Spleen (tissue), 7 donors: ENCODE measurements at regions not wholly inside any gene's neighbourhood (a gene's known extent, or its start where the extent isn't known, plus 50 kb on each side); places are given as distances from the start of the nearest gene placed in this dataset.

Experiments
- POLR2A ChIP-seq, 3 donors: fragments of 450-650 bp; IDR thresholded peaks; one replicate each; pipeline ENCODE4 v1.5.1; 2017; ENCODE audit warnings: antibody characterized with exemption in 3 of 3, mild to moderate bottlenecking in 1 of 3
- POLR2AphosphoS5 ChIP-seq, 3 donors: sonication (generic); formaldehyde crosslinking; IDR thresholded peaks; one replicate each; pipeline ENCODE4 v1.5.1; 2017; ENCODE audit warnings: antibody characterized with exemption in 3 of 3
- TF ChIP-seq, protein P1 (sequence below), 11 experiments: fragments of 200-600 bp in 7 of 11; fragments of 450-650 bp in 4 of 11; sonication (generic) in 4 of 11; IDR thresholded peaks in 8 of 11; conservative IDR thresholded peaks in 3 of 11; 1 replicate in 7 of 11; 2 replicates in 4 of 11; pipeline versions ENCODE4 v1.4.0 to v1.8.0; 2016 to 2021; ENCODE audit warnings: antibody characterized with exemption in 11 of 11, inconsistent platforms in 4 of 11, mild to moderate bottlenecking in 1 of 11
- donor health status: DM: no; HTN: no; CAD: no; lungs with moderate emphysema.
- donor health status: DM: no; HTN: no; CAD: no.
- donor health status: DM: no; HTN: no; CAD: no.

GRCh38 chr4:112845386-112845785 lies 204.1 kb upstream of the ANK2 start:
- TF ChIP-seq, protein P1, sequence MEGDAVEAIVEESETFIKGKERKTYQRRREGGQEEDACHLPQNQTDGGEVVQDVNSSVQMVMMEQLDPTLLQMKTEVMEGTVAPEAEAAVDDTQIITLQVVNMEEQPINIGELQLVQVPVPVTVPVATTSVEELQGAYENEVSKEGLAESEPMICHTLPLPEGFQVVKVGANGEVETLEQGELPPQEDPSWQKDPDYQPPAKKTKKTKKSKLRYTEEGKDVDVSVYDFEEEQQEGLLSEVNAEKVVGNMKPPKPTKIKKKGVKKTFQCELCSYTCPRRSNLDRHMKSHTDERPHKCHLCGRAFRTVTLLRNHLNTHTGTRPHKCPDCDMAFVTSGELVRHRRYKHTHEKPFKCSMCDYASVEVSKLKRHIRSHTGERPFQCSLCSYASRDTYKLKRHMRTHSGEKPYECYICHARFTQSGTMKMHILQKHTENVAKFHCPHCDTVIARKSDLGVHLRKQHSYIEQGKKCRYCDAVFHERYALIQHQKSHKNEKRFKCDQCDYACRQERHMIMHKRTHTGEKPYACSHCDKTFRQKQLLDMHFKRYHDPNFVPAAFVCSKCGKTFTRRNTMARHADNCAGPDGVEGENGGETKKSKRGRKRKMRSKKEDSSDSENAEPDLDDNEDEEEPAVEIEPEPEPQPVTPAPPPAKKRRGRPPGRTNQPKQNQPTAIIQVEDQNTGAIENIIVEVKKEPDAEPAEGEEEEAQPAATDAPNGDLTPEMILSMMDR (IDR thresholded peaks at IDR 0.05 in 8 of 11, conservative IDR thresholded peaks at IDR 0.05 in 3 of 11), result no peak
- TF ChIP-seq POLR2AphosphoS5 (IDR thresholded peaks at IDR 0.05) (no peak), POLR2A (IDR thresholded peaks at IDR 0.05) (no peak)
